Keratinocyte (primary cell): ENCODE measurements at regions not wholly inside any gene's neighbourhood (a gene's known extent, or its start where the extent isn't known, plus 50 kb on each side); places are given as distances from the start of the nearest gene placed in this dataset.

Source experiments
- DNase-seq: peaks from one replicate; pipeline ENCODE4 v3.0.0-alpha.2; 2011; ENCODE audit warnings: low read depth, missing footprints, low spot score
- FAIRE-seq: peaks from 2 replicates; lab custom pipeline; 2011; peaks lifted over from hg19 to GRCh38; lab: Jason Lieb, UNC
- H2AFZ ChIP-seq: 2 replicates; pipeline ENCODE4 v1.6.0; 2012; ENCODE audit warnings: low read length, control low read depth, inconsistent platforms; ENCODE audit not compliant: control insufficient read depth
- H3K27ac ChIP-seq: 2 replicates; pipeline ENCODE4 v1.5.1; 2011; ENCODE audit warnings: low read length; ENCODE audit not compliant: control insufficient read depth, insufficient read depth
- H3K27me3 ChIP-seq: 3 replicates; pipeline ENCODE4 v1.6.0; 2011; ENCODE audit warnings: low read length; ENCODE audit not compliant: control insufficient read depth, insufficient read depth; ENCODE audit errors: extremely low read depth
- H3K36me3 ChIP-seq, 2 experiments: 2 replicates in 1 of 2; 3 replicates in 1 of 2; pipeline ENCODE4 v1.5.1; 2011; ENCODE audit warnings: low read length in 2 of 2, mild to moderate bottlenecking in 1 of 2; ENCODE audit not compliant: control insufficient read depth in 2 of 2, insufficient read depth in 2 of 2; ENCODE audit errors: extremely low read depth in 1 of 2
- H3K4me1 ChIP-seq: 3 replicates; pipeline ENCODE4 v1.5.1; 2011; ENCODE audit warnings: low read length; ENCODE audit not compliant: control insufficient read depth, insufficient read depth; ENCODE audit errors: extremely low read depth
- H3K4me2 ChIP-seq: 3 replicates; pipeline ENCODE4 v1.6.0; 2011; ENCODE audit warnings: low read depth, low read length; ENCODE audit not compliant: control insufficient read depth, insufficient read depth; ENCODE audit errors: extremely low read depth
- H3K4me3 ChIP-seq, 3 experiments: fragments of 200-600 bp in 1 of 3; sonication (generic) in 1 of 3; 2 replicates in 2 of 3; 3 replicates in 1 of 3; pipeline ENCODE4 v1.5.1; 2011 to 2016; ENCODE audit warnings: low read length in 3 of 3, mild to moderate bottlenecking in 3 of 3, control low read depth in 2 of 3, inconsistent platforms in 1 of 3, low read depth in 1 of 3, mixed read lengths in 1 of 3, mixed run types in 1 of 3, moderate library complexity in 1 of 3; ENCODE audit not compliant: control insufficient read depth in 2 of 3, insufficient read depth in 2 of 3; ENCODE audit errors: extremely low read depth in 1 of 3
- H3K79me2 ChIP-seq: 2 replicates; pipeline ENCODE4 v1.6.0; 2012; ENCODE audit warnings: low read length; ENCODE audit not compliant: control insufficient read depth, insufficient read depth
- H3K9ac ChIP-seq: 3 replicates; pipeline ENCODE4 v1.6.0; 2011; ENCODE audit warnings: low read length; ENCODE audit not compliant: control insufficient read depth, insufficient read depth; ENCODE audit errors: extremely low read depth
- H3K9me1 ChIP-seq: 3 replicates; pipeline ENCODE4 v1.6.0; 2011; ENCODE audit warnings: low read length; ENCODE audit not compliant: control insufficient read depth, insufficient read depth; ENCODE audit errors: extremely low read depth
- H3K9me3 ChIP-seq: 2 replicates; pipeline ENCODE4 v1.5.1; 2012; ENCODE audit warnings: low read depth, low read length; ENCODE audit not compliant: control insufficient read depth
- H4K20me1 ChIP-seq: 3 replicates; pipeline ENCODE4 v1.6.0; 2011; ENCODE audit warnings: low read length; ENCODE audit not compliant: control insufficient read depth, insufficient read depth; ENCODE audit errors: extremely low read depth
- EZH2 ChIP-seq: IDR thresholded peaks from one replicate; pipeline ENCODE4 v1.6.1; 2012; ENCODE audit warnings: inconsistent platforms, mild to moderate bottlenecking, low read length, moderate library complexity
- dilution Hi-C: fragments of 300-500 bp; cut with MboI; formaldehyde crosslinking; loops from one replicate; pipeline ENCODE4 v1.7.0; 2020; ENCODE audit warnings: low sequenced_read_pairs; ENCODE audit not compliant: extremely low pct_ligation_motif_present
- TF ChIP-seq, protein P1 (sequence below), 3 experiments: IDR thresholded peaks in 1 of 3; conservative IDR thresholded peaks in 1 of 3; optimal IDR thresholded peaks in 1 of 3; 2 replicates in 2 of 3; 3 replicates in 1 of 3; pipeline versions ENCODE3 to v1.5.1; 2011; ENCODE audit warnings: low read length in 3 of 3, mild to moderate bottlenecking in 3 of 3, moderate library complexity in 2 of 3, control low read depth in 1 of 3, inconsistent platforms in 1 of 3; ENCODE audit not compliant: insufficient read depth in 2 of 3; ENCODE audit errors: extremely low read depth in 1 of 3

DNA sequence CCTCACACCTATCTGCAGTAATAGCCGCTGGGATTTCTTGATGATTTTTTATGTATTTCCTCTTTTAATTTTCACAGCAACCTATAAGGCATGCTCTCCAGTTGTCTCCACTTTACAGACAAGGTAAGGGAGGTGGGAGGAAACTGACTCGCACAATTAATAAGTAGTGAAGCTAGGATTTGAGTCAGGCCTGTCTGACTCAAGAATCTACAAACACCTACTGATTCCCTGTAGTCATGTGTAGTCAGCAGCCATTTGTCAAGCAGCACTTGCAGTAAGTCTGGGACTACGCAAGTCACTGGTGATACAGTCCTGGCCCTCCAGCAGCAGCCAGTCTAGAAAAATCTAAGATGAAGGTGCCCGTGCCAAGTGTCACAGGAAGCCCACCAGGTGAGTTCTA is 193.6 kb upstream of the PKDCC start:
- H3K4me2 ChIP-seq = no peak overlapping the region
- H3K36me3 ChIP-seq = no peaks in the 10 kb centered on the region
- dilution Hi-C loops = loop anchor here (25.0 kb wide), 1 partner anchor 233 kb away; no protein-coding TSS in a partner anchor
- no peak overlapping the region for H3K27ac ChIP-seq
- DNase-seq = no peak
- H3K79me2 ChIP-seq = no peaks in the 10 kb centered on the region
- TF ChIP-seq, protein P1, sequence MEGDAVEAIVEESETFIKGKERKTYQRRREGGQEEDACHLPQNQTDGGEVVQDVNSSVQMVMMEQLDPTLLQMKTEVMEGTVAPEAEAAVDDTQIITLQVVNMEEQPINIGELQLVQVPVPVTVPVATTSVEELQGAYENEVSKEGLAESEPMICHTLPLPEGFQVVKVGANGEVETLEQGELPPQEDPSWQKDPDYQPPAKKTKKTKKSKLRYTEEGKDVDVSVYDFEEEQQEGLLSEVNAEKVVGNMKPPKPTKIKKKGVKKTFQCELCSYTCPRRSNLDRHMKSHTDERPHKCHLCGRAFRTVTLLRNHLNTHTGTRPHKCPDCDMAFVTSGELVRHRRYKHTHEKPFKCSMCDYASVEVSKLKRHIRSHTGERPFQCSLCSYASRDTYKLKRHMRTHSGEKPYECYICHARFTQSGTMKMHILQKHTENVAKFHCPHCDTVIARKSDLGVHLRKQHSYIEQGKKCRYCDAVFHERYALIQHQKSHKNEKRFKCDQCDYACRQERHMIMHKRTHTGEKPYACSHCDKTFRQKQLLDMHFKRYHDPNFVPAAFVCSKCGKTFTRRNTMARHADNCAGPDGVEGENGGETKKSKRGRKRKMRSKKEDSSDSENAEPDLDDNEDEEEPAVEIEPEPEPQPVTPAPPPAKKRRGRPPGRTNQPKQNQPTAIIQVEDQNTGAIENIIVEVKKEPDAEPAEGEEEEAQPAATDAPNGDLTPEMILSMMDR (optimal IDR thresholded peaks at IDR 0.05 in 1 of 3, IDR thresholded peaks at IDR 0.05 in 1 of 3, conservative IDR thresholded peaks at IDR 0.05 in 1 of 3; ENCODE audit: extremely low read depth in 1 of 3, insufficient read depth in 2 of 3, low read length in 3 of 3) = no peak
- no peak for TF ChIP-seq EZH2
- no peak overlapping the region for H3K9ac ChIP-seq
- no peak overlapping the region for H2AFZ ChIP-seq
- no peaks in the 10 kb centered on the region for H3K9me1 ChIP-seq
- no peaks in the 10 kb centered on the region for H3K4me1 ChIP-seq
- peaks cover 4% of the 10 kb centered on the region for H3K27me3 ChIP-seq
- no peak for FAIRE-seq
- no peaks in the 10 kb centered on the region for H4K20me1 ChIP-seq
- H3K9me3 ChIP-seq = no peaks in the 10 kb centered on the region
- no peak overlapping the region for H3K4me3 ChIP-seq

DNA sequence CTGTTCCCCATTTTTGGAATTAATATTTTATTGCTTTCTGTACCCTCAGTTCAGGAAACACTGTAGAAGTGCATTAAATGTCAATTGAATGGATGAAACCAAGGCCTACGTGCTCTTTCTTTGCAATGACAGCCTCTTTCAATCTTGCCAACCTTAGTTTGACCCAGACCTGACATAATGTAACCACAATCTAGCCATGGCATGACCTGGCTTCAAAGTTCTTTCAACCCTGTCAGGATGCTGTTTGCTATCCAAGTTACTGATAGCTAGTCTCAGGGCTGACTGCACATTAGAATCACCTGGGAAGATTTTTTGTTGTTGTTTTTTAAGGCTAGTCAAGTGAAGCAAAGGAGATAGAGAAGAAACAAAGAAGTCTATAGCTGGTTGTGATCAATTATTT is 190.9 kb upstream of the PKDCC start:
- Histone ChIP-seq H3K9me1 (no peaks in the 10 kb centered on the region), H3K79me2 (no peaks in the 10 kb centered on the region), H2AFZ (no peak overlapping the region), H3K4me1 (peaks cover 10% of the 10 kb centered on the region), H3K27me3 (no peaks in the 10 kb centered on the region), H3K9ac (no peak overlapping the region), H3K9me3 (no peaks in the 10 kb centered on the region), H4K20me1 (no peaks in the 10 kb centered on the region), H3K4me3 (no peak overlapping the region), H3K4me2 (no peak overlapping the region), H3K36me3 (no peaks in the 10 kb centered on the region), H3K27ac (no peak overlapping the region)
- FAIRE-seq (no peak), DNase-seq (no peak)
- TF ChIP-seq EZH2 = no peak
- TF ChIP-seq, protein P1 (optimal IDR thresholded peaks at IDR 0.05 in 1 of 3, IDR thresholded peaks at IDR 0.05 in 1 of 3, conservative IDR thresholded peaks at IDR 0.05 in 1 of 3; ENCODE audit: extremely low read depth in 1 of 3, insufficient read depth in 2 of 3, low read length in 3 of 3) = no peak
- dilution Hi-C loops = loop anchor here (25.0 kb wide), 1 partner anchor 230 kb away; no protein-coding TSS in a partner anchor
